ENCODE measurements at regions not wholly inside any gene's neighbourhood (a gene's known extent, or its start where the extent isn't known, plus 50 kb on each side); places are given as distances from the start of the nearest gene placed in this dataset.

- TF ChIP-seq CTCF (IDR thresholded peaks at IDR 0.05; ENCODE audit: low read depth, low read length, missing control alignments), result no peak
- no peak overlapping the region for H3K4me3 ChIP-seq (replicated peaks; ENCODE audit: low read depth, low read length)
- no peak for DNase-seq (ENCODE audit: extremely low read depth, low read depth)
Observed at GRCh38 chr10:3977761-3978160, 192.8 kb upstream of the KLF6 start.

- DNase-seq (ENCODE audit: extremely low read depth, low read depth), result no peak
- no peak overlapping the region for H3K4me3 ChIP-seq (replicated peaks; ENCODE audit: low read depth, low read length)
- no peak for TF ChIP-seq CTCF (IDR thresholded peaks at IDR 0.05; ENCODE audit: low read depth, low read length, missing control alignments)
Observed at GRCh38 chr10:3976718-3977117, 191.7 kb upstream of the KLF6 start.

GRCh38 chr10:3976171-3976570 lies 191.2 kb upstream of the KLF6 start:
- no peak overlapping the region for H3K4me3 ChIP-seq (replicated peaks; ENCODE audit: low read depth, low read length)
- no peak for TF ChIP-seq CTCF (IDR thresholded peaks at IDR 0.05; ENCODE audit: low read depth, low read length, missing control alignments)
- DNase-seq (ENCODE audit: extremely low read depth, low read depth), result no peak

- DNase-seq (ENCODE audit: extremely low read depth, low read depth), result no peak
- TF ChIP-seq CTCF (IDR thresholded peaks at IDR 0.05; ENCODE audit: low read depth, low read length, missing control alignments), result no peak
- H3K4me3 ChIP-seq (replicated peaks; ENCODE audit: low read depth, low read length), result no peak overlapping the region
Observed at GRCh38 chr10:3975016-3975415, 190.0 kb upstream of the KLF6 start.

GRCh38 chr10:3972460-3973301 lies 187.7 kb upstream of the KLF6 start:
- no peak for TF ChIP-seq CTCF (IDR thresholded peaks at IDR 0.05; ENCODE audit: low read depth, low read length, missing control alignments)
- no peak for DNase-seq (ENCODE audit: extremely low read depth, low read depth)
- H3K4me3 ChIP-seq (replicated peaks; ENCODE audit: low read depth, low read length), result no peak overlapping the region

GRCh38 chr10:3971713-3972112 lies 186.7 kb upstream of the KLF6 start:
- no peak for DNase-seq (ENCODE audit: extremely low read depth, low read depth)
- no peak overlapping the region for H3K4me3 ChIP-seq (replicated peaks; ENCODE audit: low read depth, low read length)
- TF ChIP-seq CTCF (IDR thresholded peaks at IDR 0.05; ENCODE audit: low read depth, low read length, missing control alignments), result no peak
